CD8-positive, alpha-beta memory T cell (primary cell): ENCODE measurements at regions not wholly inside any gene's neighbourhood (a gene's known extent, or its start where the extent isn't known, plus 50 kb on each side); places are given as distances from the start of the nearest gene placed in this dataset.

Source experiments
- CTCF ChIA-PET: fragments of 350-600 bp; sonication (Branson Sonifier 250); formaldehyde crosslinking; loops from one replicate; lab custom pipeline; 2021; ENCODE audit warnings: antibody characterized with exemption; lab: Charles Lee
- POLR2A ChIA-PET: fragments of 350-600 bp; sonication (Branson Sonifier 250); formaldehyde crosslinking; loops from one replicate; lab custom pipeline; 2021; ENCODE audit warnings: antibody characterized with exemption; lab: Charles Lee
- DNase-seq, 5 donors: peaks; one replicate each; pipeline versions ENCODE4 v3.0.0 to v3.0.0-alpha.2; 2020 to 2022; ENCODE audit warnings: mixed read lengths in 1 of 5
- H3K27ac ChIP-seq: one replicate; pipeline ENCODE4 v1.7.0; 2013; ENCODE audit warnings: low read depth, mild to moderate bottlenecking, low read length, moderate library complexity
- H3K27me3 ChIP-seq: 2 replicates; pipeline ENCODE4 v1.7.0; 2013; ENCODE audit warnings: low read length, mild to moderate bottlenecking; ENCODE audit not compliant: insufficient read depth, poor library complexity, severe bottlenecking
- H3K36me3 ChIP-seq: 2 replicates; pipeline ENCODE4 v1.7.0; 2013; ENCODE audit warnings: mild to moderate bottlenecking, low read length, moderate library complexity; ENCODE audit not compliant: insufficient read depth
- H3K4me1 ChIP-seq: 2 replicates; pipeline ENCODE4 v1.7.0; 2013; ENCODE audit warnings: mild to moderate bottlenecking, low read length, moderate library complexity; ENCODE audit not compliant: insufficient read depth
- H3K4me3 ChIP-seq: 2 replicates; pipeline ENCODE4 v1.7.0; 2013; ENCODE audit warnings: mild to moderate bottlenecking, low read length
- H3K9me3 ChIP-seq: 2 replicates; pipeline ENCODE4 v1.7.0; 2013; ENCODE audit warnings: mild to moderate bottlenecking, low read length
- H3K27ac Mint-ChIP-seq, 8 donors: one replicate each; pipeline ENCODE4 v1.8.0; 2020 to 2021; ENCODE audit warnings: mixed read lengths in 8 of 8, mild to moderate bottlenecking in 6 of 8, inconsistent platforms in 3 of 8, moderate library complexity in 3 of 8
- H3K27me3 Mint-ChIP-seq, 2 donors: one replicate each; pipeline ENCODE4 v1.8.0; 2020 to 2021; ENCODE audit warnings: mixed read lengths in 2 of 2, mild to moderate bottlenecking in 1 of 2, moderate library complexity in 1 of 2
- H3K36me3 Mint-ChIP-seq, 3 donors: one replicate each; pipeline ENCODE4 v1.8.0; 2020 to 2021; ENCODE audit warnings: mixed read lengths in 3 of 3, inconsistent platforms in 1 of 3, mild to moderate bottlenecking in 1 of 3
- H3K4me1 Mint-ChIP-seq, 3 donors: one replicate each; pipeline ENCODE4 v1.8.0; 2020 to 2021; ENCODE audit warnings: mixed read lengths in 3 of 3, inconsistent platforms in 1 of 3, mild to moderate bottlenecking in 1 of 3
- H3K4me3 Mint-ChIP-seq, 7 donors: one replicate each; pipeline ENCODE4 v1.8.0; 2020 to 2021; ENCODE audit warnings: mixed read lengths in 7 of 7, mild to moderate bottlenecking in 6 of 7, moderate library complexity in 4 of 7, inconsistent platforms in 2 of 7
- H3K9me3 Mint-ChIP-seq, 5 donors: one replicate each; pipeline ENCODE4 v1.8.0; 2020 to 2022; ENCODE audit warnings: mixed read lengths in 5 of 5, mild to moderate bottlenecking in 3 of 5, moderate library complexity in 2 of 5, inconsistent platforms in 1 of 5

GRCh38 chr5:97644896-97645295, 461.8 kb upstream of the RIOK2 start:
- H3K36me3 Mint-ChIP-seq: no peaks in the 10 kb centered on the region
- DNase-seq: no peak
- H3K27ac Mint-ChIP-seq: no peak overlapping the region
- CTCF ChIA-PET: no interaction called here
- no peaks in the 10 kb centered on the region for H3K4me1 Mint-ChIP-seq
- Histone ChIP-seq H3K27me3 (no peaks in the 10 kb centered on the region), H3K27ac (no peak overlapping the region), H3K9me3 (no peaks in the 10 kb centered on the region), H3K4me3 (no peak overlapping the region), H3K4me1 (no peaks in the 10 kb centered on the region), H3K36me3 (no peaks in the 10 kb centered on the region)
- no peak overlapping the region for H3K4me3 Mint-ChIP-seq
- H3K9me3 Mint-ChIP-seq: peaks cover 0 to 4% (median 4%) of the 10 kb centered on the region in 5 donors
- peaks cover 0 to 2% of the 10 kb centered on the region in 2 donors for H3K27me3 Mint-ChIP-seq
- POLR2A ChIA-PET: no interaction called here

- no peak overlapping the region for H3K27ac Mint-ChIP-seq
- CTCF ChIA-PET: no interaction called here
These were observed 474.2 kb upstream of the RIOK2 start for GRCh38 chr5:97657239-97657638.

GRCh38 chr5:97658116-97658900, 475.3 kb upstream of the RIOK2 start:
- H3K9me3 ChIP-seq: no peaks in the 10 kb centered on the region
- Mint-ChIP-seq H3K36me3 (no peaks in the 10 kb centered on the region), H3K4me1 (no peaks in the 10 kb centered on the region), H3K27me3 (no peaks in the 10 kb centered on the region), H3K27ac (no peak overlapping the region), H3K4me3 (no peak overlapping the region), H3K9me3 (peaks cover 0 to 14% (median 0%) of the 10 kb centered on the region in 5 donors)
- H3K4me1 ChIP-seq: no peaks in the 10 kb centered on the region
- no peaks in the 10 kb centered on the region for H3K27me3 ChIP-seq
- H3K4me3 ChIP-seq: no peak overlapping the region
- H3K27ac ChIP-seq: no peak overlapping the region
- POLR2A ChIA-PET: no interaction called here
- DNase-seq: no peak
- CTCF ChIA-PET: no interaction called here
- H3K36me3 ChIP-seq: no peaks in the 10 kb centered on the region

More at GRCh38 chr5:97657239-97657638, 474.2 kb upstream of the RIOK2 start:
- POLR2A ChIA-PET: no interaction called here
- H3K27me3 Mint-ChIP-seq: no peaks in the 10 kb centered on the region
- H3K9me3 Mint-ChIP-seq: peaks cover 0 to 14% (median 0%) of the 10 kb centered on the region in 5 donors
- H3K36me3 Mint-ChIP-seq: no peaks in the 10 kb centered on the region
- no peaks in the 10 kb centered on the region for H3K36me3 ChIP-seq
- no peaks in the 10 kb centered on the region for H3K27me3 ChIP-seq
- H3K27ac ChIP-seq: no peak overlapping the region
- H3K4me3 ChIP-seq: no peak overlapping the region
- no peak for DNase-seq
- no peaks in the 10 kb centered on the region for H3K4me1 ChIP-seq
- no peaks in the 10 kb centered on the region for H3K9me3 ChIP-seq
- no peaks in the 10 kb centered on the region for H3K4me1 Mint-ChIP-seq
- no peak overlapping the region for H3K4me3 Mint-ChIP-seq

- no peaks in the 10 kb centered on the region for H3K9me3 ChIP-seq
- ChIA-PET CTCF (no interaction called here), POLR2A (no interaction called here)
- no peak overlapping the region for H3K4me3 ChIP-seq
- H3K4me1 Mint-ChIP-seq: no peaks in the 10 kb centered on the region
- H3K27ac ChIP-seq: no peak overlapping the region
- no peaks in the 10 kb centered on the region for H3K36me3 ChIP-seq
- no peaks in the 10 kb centered on the region for H3K27me3 Mint-ChIP-seq
- no peak for DNase-seq
- no peak overlapping the region for H3K27ac Mint-ChIP-seq
- no peaks in the 10 kb centered on the region for H3K4me1 ChIP-seq
- H3K4me3 Mint-ChIP-seq: no peak overlapping the region
- peaks cover 0 to 10% (median 3%) of the 10 kb centered on the region in 5 donors for H3K9me3 Mint-ChIP-seq
- H3K36me3 Mint-ChIP-seq: no peaks in the 10 kb centered on the region
- no peaks in the 10 kb centered on the region for H3K27me3 ChIP-seq
These were observed 483.7 kb upstream of the RIOK2 start for GRCh38 chr5:97666783-97667182.

- POLR2A ChIA-PET: no interaction called here
These were observed 487.4 kb upstream of the RIOK2 start for GRCh38 chr5:97670447-97670846.

GRCh38 chr5:97676608-97677007, 493.6 kb upstream of the RIOK2 start:
- H3K27ac Mint-ChIP-seq: no peak overlapping the region

More at GRCh38 chr5:97670447-97670846, 487.4 kb upstream of the RIOK2 start:
- Mint-ChIP-seq H3K4me3 (no peak overlapping the region), H3K27ac (no peak overlapping the region), H3K9me3 (peaks cover 0 to 16% (median 3%) of the 10 kb centered on the region in 5 donors), H3K27me3 (no peaks in the 10 kb centered on the region), H3K4me1 (no peaks in the 10 kb centered on the region), H3K36me3 (no peaks in the 10 kb centered on the region)
- no peak overlapping the region for H3K27ac ChIP-seq
- H3K4me3 ChIP-seq: no peak overlapping the region
- DNase-seq: no peak
- CTCF ChIA-PET: no interaction called here
- no peaks in the 10 kb centered on the region for H3K36me3 ChIP-seq
- H3K4me1 ChIP-seq: no peaks in the 10 kb centered on the region
- no peaks in the 10 kb centered on the region for H3K9me3 ChIP-seq
- no peaks in the 10 kb centered on the region for H3K27me3 ChIP-seq

GRCh38 chr5:97694091-97694490, 511.0 kb upstream of the RIOK2 start:
- POLR2A ChIA-PET: no interaction called here

More at GRCh38 chr5:97676608-97677007, 493.6 kb upstream of the RIOK2 start:
- ChIA-PET POLR2A (no interaction called here), CTCF (no interaction called here)
- no peaks in the 10 kb centered on the region for H3K36me3 Mint-ChIP-seq
- no peaks in the 10 kb centered on the region for H3K27me3 ChIP-seq
- no peak overlapping the region for H3K27ac ChIP-seq
- H3K9me3 Mint-ChIP-seq: peaks cover 3 to 23% (median 7%) of the 10 kb centered on the region in 5 donors
- H3K4me1 Mint-ChIP-seq: no peaks in the 10 kb centered on the region
- no peak overlapping the region for H3K4me3 ChIP-seq
- no peak overlapping the region for H3K4me3 Mint-ChIP-seq
- H3K4me1 ChIP-seq: no peaks in the 10 kb centered on the region
- H3K27me3 Mint-ChIP-seq: no peaks in the 10 kb centered on the region
- no peak for DNase-seq
- H3K9me3 ChIP-seq: no peaks in the 10 kb centered on the region
- no peaks in the 10 kb centered on the region for H3K36me3 ChIP-seq

GRCh38 chr5:97714424-97714823, 531.4 kb upstream of the RIOK2 start:
- Histone ChIP-seq H3K4me3 (no peak overlapping the region), H3K27me3 (no peaks in the 10 kb centered on the region), H3K9me3 (no peaks in the 10 kb centered on the region), H3K27ac (no peak overlapping the region), H3K4me1 (no peaks in the 10 kb centered on the region), H3K36me3 (no peaks in the 10 kb centered on the region)
- Mint-ChIP-seq H3K36me3 (no peaks in the 10 kb centered on the region), H3K4me3 (no peak overlapping the region), H3K27ac (no peak overlapping the region), H3K9me3 (peaks cover 0 to 15% (median 2%) of the 10 kb centered on the region in 5 donors), H3K4me1 (no peaks in the 10 kb centered on the region), H3K27me3 (no peaks in the 10 kb centered on the region)
- ChIA-PET CTCF (no interaction called here), POLR2A (no interaction called here)
- DNase-seq: no peak

More at GRCh38 chr5:97694091-97694490, 511.0 kb upstream of the RIOK2 start:
- DNase-seq: no peak
- Histone ChIP-seq H3K36me3 (no peaks in the 10 kb centered on the region), H3K4me1 (no peaks in the 10 kb centered on the region), H3K27me3 (no peaks in the 10 kb centered on the region), H3K9me3 (no peaks in the 10 kb centered on the region), H3K4me3 (no peak overlapping the region), H3K27ac (no peak overlapping the region)
- Mint-ChIP-seq H3K4me3 (no peak overlapping the region), H3K36me3 (no peaks in the 10 kb centered on the region), H3K27me3 (no peaks in the 10 kb centered on the region), H3K9me3 (peaks cover 0 to 3% (median 0%) of the 10 kb centered on the region in 5 donors), H3K27ac (no peak overlapping the region), H3K4me1 (no peaks in the 10 kb centered on the region)
- CTCF ChIA-PET: no interaction called here
